Epithelial cell of proximal tubule (primary cell): ENCODE measurements at regions not wholly inside any gene's neighbourhood (a gene's known extent, or its start where the extent isn't known, plus 50 kb on each side); places are given as distances from the start of the nearest gene placed in this dataset.
"Not testable (repeated sequence)": the region's sequence is repeated elsewhere in the genome, so short reads cannot be mapped to it uniquely, and the experiment has no call there.

Experiments
- DNase-seq: peaks from one replicate; pipeline ENCODE4 v3.0.0-alpha.2; 2011; ENCODE audit warnings: low read depth
- H3K4me3 ChIP-seq: 2 replicates; pipeline ENCODE4 v1.5.1; 2011; ENCODE audit warnings: low read depth, mild to moderate bottlenecking, low read length
- TF ChIP-seq, protein P1 (sequence below): conservative IDR thresholded peaks from 2 replicates; pipeline ENCODE4 v1.5.1; 2012; ENCODE audit warnings: low read depth, mild to moderate bottlenecking, low read length

DNA sequence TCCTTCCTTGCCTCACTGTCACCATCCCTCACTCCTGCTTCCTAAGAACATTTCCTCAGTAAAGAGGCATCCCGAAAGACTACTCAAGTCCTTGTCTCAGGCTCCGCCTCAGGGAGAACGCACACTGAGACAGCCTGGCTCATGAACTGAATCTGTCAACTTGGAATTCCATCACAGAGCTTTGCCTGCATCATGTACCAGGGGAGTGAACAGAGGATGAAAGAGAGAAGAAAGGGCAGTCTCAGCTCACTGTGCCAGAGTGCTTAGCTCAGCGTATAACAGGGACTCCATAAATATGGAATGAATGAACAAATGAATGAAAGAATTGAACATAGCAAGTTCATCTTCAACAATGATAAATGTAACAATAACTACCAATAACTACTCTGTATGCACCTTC is 68.7 kb upstream of the SLC1A3 start:
- no peak overlapping the region for H3K4me3 ChIP-seq
- DNase-seq, result no peak
- TF ChIP-seq, protein P1, sequence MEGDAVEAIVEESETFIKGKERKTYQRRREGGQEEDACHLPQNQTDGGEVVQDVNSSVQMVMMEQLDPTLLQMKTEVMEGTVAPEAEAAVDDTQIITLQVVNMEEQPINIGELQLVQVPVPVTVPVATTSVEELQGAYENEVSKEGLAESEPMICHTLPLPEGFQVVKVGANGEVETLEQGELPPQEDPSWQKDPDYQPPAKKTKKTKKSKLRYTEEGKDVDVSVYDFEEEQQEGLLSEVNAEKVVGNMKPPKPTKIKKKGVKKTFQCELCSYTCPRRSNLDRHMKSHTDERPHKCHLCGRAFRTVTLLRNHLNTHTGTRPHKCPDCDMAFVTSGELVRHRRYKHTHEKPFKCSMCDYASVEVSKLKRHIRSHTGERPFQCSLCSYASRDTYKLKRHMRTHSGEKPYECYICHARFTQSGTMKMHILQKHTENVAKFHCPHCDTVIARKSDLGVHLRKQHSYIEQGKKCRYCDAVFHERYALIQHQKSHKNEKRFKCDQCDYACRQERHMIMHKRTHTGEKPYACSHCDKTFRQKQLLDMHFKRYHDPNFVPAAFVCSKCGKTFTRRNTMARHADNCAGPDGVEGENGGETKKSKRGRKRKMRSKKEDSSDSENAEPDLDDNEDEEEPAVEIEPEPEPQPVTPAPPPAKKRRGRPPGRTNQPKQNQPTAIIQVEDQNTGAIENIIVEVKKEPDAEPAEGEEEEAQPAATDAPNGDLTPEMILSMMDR, result no peak

- no peak overlapping the region for H3K4me3 ChIP-seq
- TF ChIP-seq, protein P1, result no peak
- DNase-seq, result no peak
Measured at GRCh38 chr5:36552651-36553393, 53.6 kb upstream of the SLC1A3 start.

GRCh38 chr5:36555035-36555434 is 51.4 kb upstream of the SLC1A3 start:
- DNase-seq, H3K4me3 ChIP-seq: not testable (repeated sequence)
